ENCODE measurements at regions not wholly inside any gene's neighbourhood (a gene's known extent, or its start where the extent isn't known, plus 50 kb on each side); places are given as distances from the start of the nearest gene placed in this dataset.
"Not testable (repeated sequence)": the region's sequence is repeated elsewhere in the genome, so short reads cannot be mapped to it uniquely, and the experiment has no call there.

- Histone ChIP-seq H3K4me1 (no peaks in the 10 kb centered on the region), H3K36me3 (no peaks in the 10 kb centered on the region), H3K9me3 (no peaks in the 10 kb centered on the region), H3K27me3 (no peaks in the 10 kb centered on the region), H3K4me3 (no peak overlapping the region), H3K27ac (no peak overlapping the region)
- DNase-seq (ENCODE audit: extremely low spot score in 2 of 2): peak in 1 of 2 donors; percentile 70
- intact Hi-C loops (cut with DNase I): no loop called here
- TF ChIP-seq POLR2AphosphoS5 (IDR thresholded peaks at IDR 0.05; ENCODE audit: insufficient read depth in 1 of 2, low read depth in 1 of 2): no peak
These were observed 537.9 kb upstream of the CADM1 start for GRCh38 chr11:116042146-116042545.

- H3K27me3 ChIP-seq: no peaks in the 10 kb centered on the region
- DNase-seq (ENCODE audit: extremely low spot score in 2 of 2): no peak
- H3K4me3 ChIP-seq: no peak overlapping the region
- H3K27ac ChIP-seq: no peak overlapping the region
- no peaks in the 10 kb centered on the region for H3K4me1 ChIP-seq
- intact Hi-C loops (cut with DNase I): no loop called here
- TF ChIP-seq POLR2AphosphoS5 (IDR thresholded peaks at IDR 0.05; ENCODE audit: insufficient read depth in 1 of 2, low read depth in 1 of 2): no peak
- TF ChIP-seq CTCF (IDR thresholded peaks at IDR 0.05): no peak
- TF ChIP-seq POLR2A (IDR thresholded peaks at IDR 0.05): no peak
- H3K9me3 ChIP-seq: no peaks in the 10 kb centered on the region
- no peaks in the 10 kb centered on the region for H3K36me3 ChIP-seq
These were observed 533.6 kb upstream of the CADM1 start for GRCh38 chr11:116037861-116038260.

GRCh38 chr11:116035977-116036376 lies 531.8 kb upstream of the CADM1 start:
- no peaks in the 10 kb centered on the region for H3K36me3 ChIP-seq
- no peak overlapping the region for H3K4me3 ChIP-seq
- no peaks in the 10 kb centered on the region for H3K27me3 ChIP-seq
- no peak for DNase-seq (ENCODE audit: extremely low spot score in 2 of 2)
- H3K27ac ChIP-seq: no peak overlapping the region
- intact Hi-C loops (cut with DNase I): no loop called here
- H3K9me3 ChIP-seq: no peaks in the 10 kb centered on the region
- TF ChIP-seq POLR2AphosphoS5 (IDR thresholded peaks at IDR 0.05; ENCODE audit: insufficient read depth in 1 of 2, low read depth in 1 of 2) (no peak), CTCF (IDR thresholded peaks at IDR 0.05) (no peak), POLR2A (IDR thresholded peaks at IDR 0.05) (no peak)
- no peaks in the 10 kb centered on the region for H3K4me1 ChIP-seq

- DNase-seq (ENCODE audit: extremely low spot score in 2 of 2): no peak
- Histone ChIP-seq H3K9me3 (no peaks in the 10 kb centered on the region), H3K36me3 (no peaks in the 10 kb centered on the region), H3K4me3 (no peak overlapping the region), H3K4me1 (no peaks in the 10 kb centered on the region), H3K27me3 (no peaks in the 10 kb centered on the region), H3K27ac (no peak overlapping the region)
- intact Hi-C loops (cut with DNase I): no loop called here
- TF ChIP-seq CTCF (IDR thresholded peaks at IDR 0.05): no peak
- no peak for TF ChIP-seq POLR2AphosphoS5 (IDR thresholded peaks at IDR 0.05; ENCODE audit: insufficient read depth in 1 of 2, low read depth in 1 of 2)
- no peak for TF ChIP-seq POLR2A (IDR thresholded peaks at IDR 0.05)
These were observed 529.8 kb upstream of the CADM1 start for GRCh38 chr11:116033931-116034553.

- Histone ChIP-seq H3K4me1 (no peaks in the 10 kb centered on the region), H3K27ac (no peak overlapping the region), H3K36me3 (no peaks in the 10 kb centered on the region), H3K9me3 (no peaks in the 10 kb centered on the region), H3K27me3 (no peaks in the 10 kb centered on the region), H3K4me3 (no peak overlapping the region)
- intact Hi-C loops (cut with DNase I): no loop called here
- no peak for DNase-seq (ENCODE audit: extremely low spot score in 2 of 2)
- no peak for TF ChIP-seq CTCF (IDR thresholded peaks at IDR 0.05)
- TF ChIP-seq POLR2A (IDR thresholded peaks at IDR 0.05): no peak
- no peak for TF ChIP-seq POLR2AphosphoS5 (IDR thresholded peaks at IDR 0.05; ENCODE audit: insufficient read depth in 1 of 2, low read depth in 1 of 2)
These were observed 526.6 kb upstream of the CADM1 start for GRCh38 chr11:116030697-116031331.

- intact Hi-C loops (cut with DNase I); DNase-seq (ENCODE audit: extremely low spot score in 2 of 2); H3K36me3 ChIP-seq: not testable (repeated sequence)
These were observed 524.3 kb upstream of the CADM1 start for GRCh38 chr11:116028506-116028905.

More at GRCh38 chr11:116028506-116028905, 524.3 kb upstream of the CADM1 start:
- not testable (repeated sequence) for H3K4me1 ChIP-seq, H3K27me3 ChIP-seq, H3K4me3 ChIP-seq, H3K9me3 ChIP-seq, H3K27ac ChIP-seq
